Upper lobe of left lung (tissue), 4 donors: ENCODE measurements at regions not wholly inside any gene's neighbourhood (a gene's known extent, or its start where the extent isn't known, plus 50 kb on each side); places are given as distances from the start of the nearest gene placed in this dataset.
"Not testable (repeated sequence)": the region's sequence is repeated elsewhere in the genome, so short reads cannot be mapped to it uniquely, and the experiment has no call there.

Source experiments
- EP300 ChIP-seq, 4 donors: sonication (generic); formaldehyde crosslinking; IDR thresholded peaks; one replicate each; pipeline ENCODE4 v1.5.1; 2017; ENCODE audit warnings: antibody characterized with exemption in 4 of 4, control low read depth in 2 of 4
- POLR2A ChIP-seq, 4 donors: fragments of 450-650 bp; IDR thresholded peaks; one replicate each; pipeline ENCODE4 v1.5.1; 2016 to 2017; ENCODE audit warnings: antibody characterized with exemption in 4 of 4, mild to moderate bottlenecking in 2 of 4
- POLR2AphosphoS5 ChIP-seq, 2 donors: sonication (generic); formaldehyde crosslinking; IDR thresholded peaks; one replicate each; pipeline ENCODE4 v1.5.1; 2017; ENCODE audit warnings: antibody characterized with exemption in 2 of 2

GRCh38 chr21:13892146-13892751 is 282.7 kb downstream of the POTED start:
- TF ChIP-seq EP300, POLR2AphosphoS5, POLR2A (IDR thresholded peaks at IDR 0.05): not testable (repeated sequence)
